GM18505 (cell line): ENCODE measurements at regions not wholly inside any gene's neighbourhood (a gene's known extent, or its start where the extent isn't known, plus 50 kb on each side); places are given as distances from the start of the nearest gene placed in this dataset.

ENCODE experiments used
- ATAC-seq: cut with Tn5 transposase; IDR thresholded peaks from one replicate; pipeline ENCODE4 v1.9.1; 2021; ENCODE audit not compliant: unreplicated experiment
- POLR2A ChIP-seq: IDR thresholded peaks from 4 replicates; pipeline ENCODE4 v1.6.1; 2011; ENCODE audit warnings: borderline replicate concordance; ENCODE audit not compliant: insufficient read depth, insufficient read length; ENCODE audit errors: extremely low read depth

- ATAC-seq = no peak
Observed at GRCh38 chr2:43087413-43087812, 139.0 kb downstream of the ZFP36L2 start.

DNA sequence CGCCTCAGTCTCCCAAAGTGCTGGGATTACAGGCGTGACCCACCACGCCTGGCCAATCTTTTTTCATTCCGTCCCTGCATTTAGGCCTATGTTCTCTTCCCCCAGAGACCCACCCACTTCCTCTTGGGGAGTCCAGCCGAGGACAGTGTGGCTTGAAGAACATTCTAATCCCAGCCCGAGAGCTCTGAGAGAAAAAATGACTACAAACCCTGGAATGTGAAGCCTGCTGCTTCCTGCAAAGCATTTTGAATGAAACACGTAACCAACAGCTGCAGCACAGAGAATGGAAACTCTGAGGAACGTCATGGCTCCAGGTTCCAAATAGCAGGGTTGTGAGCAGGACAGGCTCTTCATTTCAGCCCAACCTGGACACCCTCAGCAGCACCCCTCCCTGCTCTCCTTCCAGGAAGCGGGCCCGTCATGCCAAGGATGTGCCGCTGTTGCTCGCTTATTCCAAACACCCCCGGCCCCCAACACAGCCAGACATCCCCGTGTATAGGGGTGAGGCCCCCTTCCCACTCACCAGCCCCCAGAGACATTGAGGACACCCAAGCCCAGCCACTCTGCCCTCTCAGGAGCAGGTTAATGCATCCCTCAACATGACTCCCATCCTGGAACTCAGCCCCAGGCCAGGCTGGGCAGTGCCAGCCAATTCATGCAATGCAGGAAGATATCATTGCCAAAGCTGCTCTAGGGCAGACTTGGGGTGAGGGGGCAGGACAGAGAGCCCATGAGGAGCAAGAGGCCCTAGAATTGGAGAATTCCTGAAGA, 139.8 kb downstream of the ZFP36L2 start:
- TF ChIP-seq POLR2A = no peak
- no peak for ATAC-seq

More at GRCh38 chr2:43087413-43087812, 139.0 kb downstream of the ZFP36L2 start:
- no peak for TF ChIP-seq POLR2A

- ATAC-seq = no peak
- no peak for TF ChIP-seq POLR2A
Observed at GRCh38 chr2:43085929-43086328, 140.5 kb downstream of the ZFP36L2 start.

DNA sequence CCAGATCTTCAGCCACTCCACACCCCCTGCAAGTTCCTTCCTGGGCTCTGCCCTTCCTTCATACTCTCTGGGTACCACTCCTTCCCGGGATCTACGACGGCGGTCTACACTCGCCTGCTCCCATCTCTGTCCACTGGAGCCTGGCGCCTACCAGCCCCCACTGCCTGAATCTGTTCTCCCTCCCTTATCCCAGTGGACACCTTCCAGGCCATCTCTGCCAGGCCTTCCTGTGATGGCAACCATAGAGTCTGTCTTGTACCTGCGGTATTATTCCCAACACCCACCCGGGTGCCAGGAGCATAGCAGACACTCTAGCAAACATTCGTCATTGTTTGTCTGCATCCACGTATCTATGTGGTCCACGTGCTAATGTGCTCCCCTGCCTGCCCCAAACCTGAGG, 140.9 kb downstream of the ZFP36L2 start:
- no peak for TF ChIP-seq POLR2A
- ATAC-seq = no peak

DNA sequence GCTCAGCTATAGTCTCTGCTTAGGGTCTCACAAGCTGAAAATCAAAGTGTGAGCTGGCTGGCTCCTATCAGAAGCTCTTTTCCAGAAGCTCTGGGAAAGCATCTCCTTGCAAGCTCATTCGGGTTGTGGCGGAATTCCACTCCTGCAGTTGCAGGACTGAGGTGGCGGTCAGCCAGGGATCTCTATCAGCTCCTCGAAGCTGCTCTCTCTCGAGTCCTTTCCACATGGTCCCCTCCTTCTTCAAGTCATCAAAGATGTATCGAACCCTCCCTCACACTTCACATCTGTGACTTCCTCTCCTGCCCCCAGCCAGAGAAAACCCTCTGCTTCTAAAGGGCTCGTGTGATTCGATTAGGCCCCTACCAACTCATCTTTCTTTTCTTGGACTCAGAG, 141.7 kb downstream of the ZFP36L2 start:
- ATAC-seq = no peak
- no peak for TF ChIP-seq POLR2A

- TF ChIP-seq POLR2A = no peak
Observed at GRCh38 chr2:43083710-43084698, 142.4 kb downstream of the ZFP36L2 start.

DNA sequence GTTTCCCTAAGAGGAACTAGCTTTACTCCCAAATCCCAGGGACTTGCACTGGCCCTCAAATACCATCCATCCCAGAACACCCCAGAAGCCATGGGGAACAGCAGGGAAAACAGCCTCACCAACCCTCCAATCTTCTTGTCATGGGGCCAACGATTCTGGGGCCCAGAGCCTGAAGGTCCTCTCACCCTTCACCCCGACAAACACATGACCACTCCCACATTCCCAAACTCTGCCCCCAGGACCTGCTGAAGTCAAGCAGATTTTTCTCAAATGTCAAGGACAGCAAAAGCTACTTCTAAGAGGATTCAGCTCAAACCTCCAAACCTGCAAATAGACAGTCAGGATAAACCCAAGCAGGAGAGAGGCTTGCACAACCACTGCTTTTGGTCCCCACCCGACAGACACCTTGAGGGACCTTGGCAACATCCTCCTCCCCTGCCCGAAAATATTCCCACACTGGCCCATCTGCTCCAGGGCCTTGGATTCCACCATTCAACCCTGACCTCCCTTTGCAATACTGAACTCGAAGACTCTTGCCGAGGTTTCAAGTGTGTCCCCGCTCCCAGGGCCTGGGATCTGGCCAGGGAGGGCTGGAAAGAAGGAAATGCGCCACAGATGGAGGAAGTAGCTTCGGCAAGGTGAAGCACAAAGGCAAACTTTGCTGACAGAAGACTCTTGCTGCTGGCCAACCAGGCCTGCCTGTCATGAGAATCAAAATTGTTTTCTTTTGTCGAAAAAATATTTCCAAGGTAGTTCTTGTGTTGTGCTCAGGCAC, 143.3 kb downstream of the ZFP36L2 start:
- no peak for ATAC-seq
- no peak for TF ChIP-seq POLR2A

More at GRCh38 chr2:43083710-43084698, 142.4 kb downstream of the ZFP36L2 start:
- no peak for ATAC-seq

DNA sequence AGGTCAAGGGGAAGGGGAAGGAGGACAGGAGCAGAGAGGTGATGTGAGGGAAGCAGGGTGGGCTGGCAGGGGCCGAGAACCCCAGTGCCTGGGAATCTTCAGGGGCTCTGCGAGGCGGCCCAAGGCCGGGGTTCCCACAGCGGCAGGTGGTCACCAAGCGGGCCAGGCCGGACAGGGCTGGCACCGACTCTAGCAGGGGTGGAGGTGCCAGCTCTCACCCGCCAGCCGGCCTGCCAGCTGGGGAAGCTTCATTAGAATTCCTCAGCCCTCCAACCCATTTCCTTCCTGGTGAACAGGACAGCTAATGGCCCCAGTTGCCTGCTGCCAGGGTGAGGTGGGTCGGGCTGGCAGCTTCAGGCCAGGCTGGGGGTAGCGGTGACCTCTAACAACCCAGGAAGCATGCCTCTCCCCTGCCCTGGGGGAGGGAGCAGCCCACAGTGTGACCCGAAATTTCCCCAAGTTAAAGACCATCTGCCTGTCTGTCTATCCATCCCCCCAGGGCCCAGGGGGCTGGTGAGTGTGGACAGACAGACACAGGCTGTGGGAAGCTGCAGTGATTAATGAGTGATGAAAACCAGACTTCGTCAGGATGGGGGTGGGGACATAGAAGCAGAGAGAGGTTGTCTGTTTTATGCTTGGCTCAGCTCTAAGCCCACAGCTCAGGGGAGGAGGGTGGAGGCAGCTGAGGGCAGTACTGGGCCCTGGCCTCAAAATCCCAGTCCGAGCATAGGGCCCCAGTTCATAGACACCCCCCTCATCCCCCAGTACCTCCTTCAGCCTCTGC, 144.1 kb downstream of the ZFP36L2 start:
- no peak for ATAC-seq
- no peak for TF ChIP-seq POLR2A

GRCh38 chr2:43081131-43081765, 145.2 kb downstream of the ZFP36L2 start:
- no peak for ATAC-seq
- TF ChIP-seq POLR2A = no peak

DNA sequence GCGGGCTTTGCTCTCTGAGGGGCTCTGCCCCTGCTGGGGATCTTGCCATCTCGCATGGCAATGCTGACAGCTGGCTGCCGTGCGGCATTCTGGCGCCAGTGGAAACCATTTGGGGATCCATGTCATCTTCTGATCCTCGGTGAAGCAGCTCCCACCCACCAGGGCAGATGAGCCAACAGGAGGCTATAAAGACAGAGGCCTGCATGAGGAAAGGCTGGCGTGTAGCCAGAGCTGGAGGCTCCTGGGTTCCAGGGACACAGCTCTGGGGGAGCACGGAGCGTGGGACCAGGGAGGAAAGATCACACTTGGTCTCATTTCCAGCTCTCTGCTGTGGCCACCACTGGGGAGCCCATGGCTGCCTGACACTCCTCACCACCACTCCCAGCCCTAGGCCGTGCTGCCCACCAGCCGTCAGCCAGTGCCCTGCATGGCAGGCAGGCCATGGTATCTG, 145.8 kb downstream of the ZFP36L2 start:
- TF ChIP-seq POLR2A = no peak
- no peak for ATAC-seq

GRCh38 chr2:43078781-43079755, 147.3 kb downstream of the ZFP36L2 start:
- no peak for TF ChIP-seq POLR2A
- no peak for ATAC-seq
